ENCODE measurements at regions not wholly inside any gene's neighbourhood (a gene's known extent, or its start where the extent isn't known, plus 50 kb on each side); places are given as distances from the start of the nearest gene placed in this dataset.

DNA sequence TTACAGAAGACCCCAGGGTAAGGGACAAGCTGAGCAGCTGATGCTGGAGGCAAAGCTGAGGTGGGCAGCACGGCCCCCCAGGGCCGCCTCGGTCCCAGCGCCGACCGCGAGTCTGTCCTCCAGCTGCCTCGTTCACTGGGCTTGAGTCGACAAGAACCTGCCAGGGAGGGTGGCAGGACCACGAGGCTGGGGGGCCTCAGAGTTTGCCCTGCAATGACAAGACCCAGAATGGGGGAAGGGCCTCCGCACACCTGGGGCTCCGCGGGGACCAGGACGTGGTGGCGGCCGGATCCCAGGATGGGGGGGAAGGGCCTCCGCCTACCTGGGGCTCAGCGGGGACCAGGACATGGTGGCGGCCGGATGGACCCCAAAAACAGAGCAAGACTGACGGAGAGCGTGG is 53.9 kb upstream of the COL18A1 start:
- TF ChIP-seq, protein P1, sequence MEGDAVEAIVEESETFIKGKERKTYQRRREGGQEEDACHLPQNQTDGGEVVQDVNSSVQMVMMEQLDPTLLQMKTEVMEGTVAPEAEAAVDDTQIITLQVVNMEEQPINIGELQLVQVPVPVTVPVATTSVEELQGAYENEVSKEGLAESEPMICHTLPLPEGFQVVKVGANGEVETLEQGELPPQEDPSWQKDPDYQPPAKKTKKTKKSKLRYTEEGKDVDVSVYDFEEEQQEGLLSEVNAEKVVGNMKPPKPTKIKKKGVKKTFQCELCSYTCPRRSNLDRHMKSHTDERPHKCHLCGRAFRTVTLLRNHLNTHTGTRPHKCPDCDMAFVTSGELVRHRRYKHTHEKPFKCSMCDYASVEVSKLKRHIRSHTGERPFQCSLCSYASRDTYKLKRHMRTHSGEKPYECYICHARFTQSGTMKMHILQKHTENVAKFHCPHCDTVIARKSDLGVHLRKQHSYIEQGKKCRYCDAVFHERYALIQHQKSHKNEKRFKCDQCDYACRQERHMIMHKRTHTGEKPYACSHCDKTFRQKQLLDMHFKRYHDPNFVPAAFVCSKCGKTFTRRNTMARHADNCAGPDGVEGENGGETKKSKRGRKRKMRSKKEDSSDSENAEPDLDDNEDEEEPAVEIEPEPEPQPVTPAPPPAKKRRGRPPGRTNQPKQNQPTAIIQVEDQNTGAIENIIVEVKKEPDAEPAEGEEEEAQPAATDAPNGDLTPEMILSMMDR (IDR thresholded peaks at IDR 0.05): no peak
- no peak for TF ChIP-seq POLR2A (IDR thresholded peaks at IDR 0.05)
